IMR-90 (cell line): ENCODE measurements at regions not wholly inside any gene's neighbourhood (a gene's known extent, or its start where the extent isn't known, plus 50 kb on each side); places are given as distances from the start of the nearest gene placed in this dataset.

Source experiments
- ATAC-seq: fragments of 200-7000 bp; cut with Tn5 transposase; 2 replicates; pipeline ENCODE4 v1.9.1; 2020; ENCODE audit warnings: low read depth, mild to moderate bottlenecking, moderate library complexity
- BruUV-seq: library from RNA; stranded (reverse); fragments of 400-500 nt; replicated peaks from 2 replicates; lab custom pipeline; 2021; lab: Mats Ljungman, UMichigan
- CTCF ChIA-PET: fragments of 300-600 bp; formaldehyde crosslinking; extraction: SDS; loops from one replicate; lab custom pipeline; 2021; ENCODE audit warnings: antibody characterized with exemption; lab: Yijun Ruan, JAX
- POLR2A ChIA-PET: fragments of 300-600 bp; sonication (Branson Sonifier 250); formaldehyde crosslinking; loops from one replicate; lab custom pipeline; 2022; ENCODE audit warnings: antibody characterized with exemption; ENCODE audit not compliant: unreplicated experiment; lab: Charles Lee
- DNase-seq: peaks from one replicate; pipeline ENCODE4 v3.0.0; 2013
- H2AFZ ChIP-seq: replicated peaks from 2 replicates; pipeline ENCODE3; 2013; ENCODE audit warnings: low read length, mild to moderate bottlenecking; ENCODE audit not compliant: poor library complexity
- H2AK5ac ChIP-seq: 2 replicates; pipeline ENCODE4 v1.6.1; 2013; ENCODE audit warnings: low read depth, low read length, inconsistent platforms
- H2AK9ac ChIP-seq: replicated peaks from 2 replicates; pipeline ENCODE3; 2013; ENCODE audit warnings: mild to moderate bottlenecking, low read depth, low read length, moderate library complexity; ENCODE audit not compliant: poor library complexity
- H2BK120ac ChIP-seq: 2 replicates; pipeline ENCODE4 v1.6.1; 2013; ENCODE audit warnings: low read depth, low read length, inconsistent platforms
- H2BK15ac ChIP-seq: 3 replicates; pipeline ENCODE4 v1.6.1; 2013; ENCODE audit warnings: low read depth, low read length, inconsistent platforms
- H2BK20ac ChIP-seq: 2 replicates; pipeline ENCODE4 v1.6.1; 2013; ENCODE audit warnings: low read depth, mild to moderate bottlenecking, inconsistent platforms, low read length, moderate library complexity
- H2BK5ac ChIP-seq: 2 replicates; pipeline ENCODE4 v1.6.1; 2013; ENCODE audit warnings: mild to moderate bottlenecking, low read depth, low read length, inconsistent platforms; ENCODE audit not compliant: poor library complexity, severe bottlenecking
- H3K14ac ChIP-seq: replicated peaks from 2 replicates; pipeline ENCODE4 v1.6.1; 2013; ENCODE audit warnings: low read depth, low read length, inconsistent platforms
- H3K18ac ChIP-seq: 2 replicates; pipeline ENCODE4 v1.6.1; 2013; ENCODE audit warnings: low read depth, low read length, control low read depth
- H3K23ac ChIP-seq: 2 replicates; pipeline ENCODE4 v1.6.1; 2013; ENCODE audit warnings: low read depth, low read length, inconsistent platforms
- H3K27ac ChIP-seq: 2 replicates; pipeline ENCODE4 v1.5.1; 2013; ENCODE audit warnings: mild to moderate bottlenecking, control low read depth, low read length; ENCODE audit not compliant: insufficient read depth
- H3K27me3 ChIP-seq: 2 replicates; pipeline ENCODE4 v1.6.1; 2013; ENCODE audit warnings: low read length; ENCODE audit not compliant: control insufficient read depth, insufficient read depth
- H3K36me3 ChIP-seq: 2 replicates; pipeline ENCODE4 v1.6.1; 2013; ENCODE audit warnings: low read length, mixed read lengths; ENCODE audit not compliant: control insufficient read depth, insufficient read depth
- H3K4ac ChIP-seq: 2 replicates; pipeline ENCODE4 v1.6.1; 2013; ENCODE audit warnings: low read depth, low read length, inconsistent platforms
- H3K4me1 ChIP-seq: 2 replicates; pipeline ENCODE4 v1.6.1; 2013; ENCODE audit warnings: low read length, mixed read lengths; ENCODE audit not compliant: control insufficient read depth, insufficient read depth
- H3K4me2 ChIP-seq: 2 replicates; pipeline ENCODE4 v1.6.1; 2013; ENCODE audit warnings: low read depth, mild to moderate bottlenecking, control low read depth, low read length, moderate library complexity
- H3K4me3 ChIP-seq: 2 replicates; pipeline ENCODE4 v1.5.1; 2013; ENCODE audit warnings: low read depth, mild to moderate bottlenecking, control low read depth, low read length, moderate library complexity; ENCODE audit not compliant: insufficient read depth
- H3K56ac ChIP-seq: 2 replicates; pipeline ENCODE4 v1.6.1; 2013; ENCODE audit warnings: low read length, inconsistent platforms; ENCODE audit not compliant: insufficient read depth; ENCODE audit errors: extremely low read depth
- H3K79me1 ChIP-seq, 2 experiments: 2 replicates each; pipeline ENCODE4 v1.6.1; 2013; ENCODE audit warnings: low read length in 2 of 2, inconsistent platforms in 1 of 2, low read depth in 1 of 2
- H3K9ac ChIP-seq: 2 replicates; pipeline ENCODE4 v1.6.1; 2013; ENCODE audit warnings: low read depth, low read length, control low read depth
- H3K9me1 ChIP-seq: 2 replicates; pipeline ENCODE4 v1.6.1; 2013; ENCODE audit warnings: low read length, inconsistent platforms; ENCODE audit not compliant: insufficient read depth
- H3K9me3 ChIP-seq: 2 replicates; pipeline ENCODE4 v1.6.1; 2013; ENCODE audit warnings: low read length; ENCODE audit not compliant: control insufficient read depth, insufficient read depth
- H4K20me1 ChIP-seq: 2 replicates; pipeline ENCODE4 v1.6.1; 2013; ENCODE audit warnings: low read length, inconsistent platforms; ENCODE audit not compliant: insufficient read depth
- H4K5ac ChIP-seq: 2 replicates; pipeline ENCODE4 v1.6.1; 2013; ENCODE audit warnings: mild to moderate bottlenecking, low read depth, low read length, control low read depth
- H4K8ac ChIP-seq, 2 experiments: 2 replicates each; pipeline ENCODE4 v1.6.1; 2013; ENCODE audit warnings: low read depth in 2 of 2, low read length in 2 of 2, control low read depth in 1 of 2, inconsistent platforms in 1 of 2
- H4K91ac ChIP-seq: 2 replicates; pipeline ENCODE4 v1.6.1; 2013; ENCODE audit warnings: low read depth, low read length, inconsistent platforms; ENCODE audit not compliant: insufficient read depth
- CHD1 ChIP-seq: IDR thresholded peaks from 2 replicates; pipeline ENCODE4 v1.6.1; 2012; ENCODE audit warnings: low read depth, low read length, improper control_type of control experiment
- MAFK ChIP-seq: IDR thresholded peaks from 2 replicates; pipeline ENCODE4 v1.6.1; 2012; ENCODE audit warnings: low read depth, low read length, improper control_type of control experiment
- RFX5 ChIP-seq: IDR thresholded peaks from 2 replicates; pipeline ENCODE4 v1.8.0; 2012; ENCODE audit warnings: low read depth, mild to moderate bottlenecking, low read length, moderate library complexity
- WGBS, 2 experiments: methylation state at CpG; one replicate each; pipeline versions ENCODE4 v1.1.5 to v1.1.7; 2013; ENCODE audit warnings: missing lambda C conversion rate in 2 of 2; ENCODE audit not compliant: insufficient read length in 1 of 2; ENCODE audit errors: extremely low coverage in 2 of 2; 5-methylcytosine and 5-hydroxymethylcytosine counted together
- dilution Hi-C: fragments of 300-500 bp; cut with HindIII; formaldehyde crosslinking; loops from one replicate; pipeline ENCODE4 v1.14.3; 2018; ENCODE audit warnings: low sequenced_read_pairs; ENCODE audit not compliant: unreplicated experiment
- in situ Hi-C: fragments of 300-500 bp; cut with MboI; formaldehyde crosslinking; loops from 3 replicates; pipeline ENCODE4 v1.14.3; 2019; ENCODE audit warnings: low sequenced_read_pairs, inconsistent platforms, mixed read lengths
- intact Hi-C: fragments of 100-400 bp; cut with micrococcal nuclease; formaldehyde crosslinking; loops from 2 replicates; pipeline ENCODE4 v1.10.0; 2022

- POLR2A ChIA-PET = no interaction called here
- no peaks in the 10 kb centered on the region for H3K4me1 ChIP-seq
Observed at GRCh38 chr3:54033761-54034160, 88.6 kb upstream of the CACNA2D3 start.

More at GRCh38 chr3:54033761-54034160, 88.6 kb upstream of the CACNA2D3 start:
- Histone ChIP-seq H4K20me1 (no peaks in the 10 kb centered on the region), H4K91ac (no peak overlapping the region), H2BK20ac (no peak overlapping the region), H2BK5ac (no peak overlapping the region), H4K8ac (no peak overlapping the region), H2AK9ac (no peak overlapping the region), H3K9me3 (peaks cover 17% of the 10 kb centered on the region; the same call in 1 of the 2 replicates), H4K5ac (no peak overlapping the region), H3K4ac (no peak overlapping the region), H3K27me3 (no peaks in the 10 kb centered on the region), H3K56ac (no peak overlapping the region), H3K18ac (no peak overlapping the region), H3K23ac (no peak overlapping the region), H3K9me1 (no peaks in the 10 kb centered on the region), H2AFZ (no peak overlapping the region), H3K36me3 (no peaks in the 10 kb centered on the region), H3K9ac (no peak overlapping the region), H3K4me3 (no peak overlapping the region), H3K14ac (no peak overlapping the region), H2BK15ac (no peak overlapping the region), H3K79me1 (no peaks in the 10 kb centered on the region), H2AK5ac (no peak overlapping the region), H3K4me2 (no peak overlapping the region), H2BK120ac (no peak overlapping the region), H3K27ac (no peak overlapping the region)
- DNase-seq (no peak), ATAC-seq (no peak)
- CTCF ChIA-PET = no interaction called here
- in situ Hi-C loops = no loop called here
- intact Hi-C loops = no loop called here
- WGBS, 2 experiments = 57% methylated on average over 10 of the region's 17 CpGs; no CpG with 5 or more reads in 1 of the 2 experiments
- no TSS peak for BruUV-seq
- dilution Hi-C loops = no loop called here
- TF ChIP-seq RFX5 = no peak
- TF ChIP-seq CHD1 = no peak
- TF ChIP-seq MAFK = no peak
